ENCODE measurements at regions not wholly inside any gene's neighbourhood (a gene's known extent, or its start where the extent isn't known, plus 50 kb on each side); places are given as distances from the start of the nearest gene placed in this dataset.

- peaks cover 1% of the 10 kb centered on the region for H3K4me1 ChIP-seq (ENCODE audit: control insufficient read depth, insufficient read depth, low read depth, low read length)
- 67% methylated on average over 1 of the region's 2 CpGs for WGBS
- no peak overlapping the region for H3K4ac ChIP-seq (ENCODE audit: low read depth in 1 of 2, low read length in 2 of 2)
These were observed 598.2 kb upstream of the SYT4 start for GRCh38 chr18:43875511-43875910.

GRCh38 chr18:43876286-43876685, 599.0 kb upstream of the SYT4 start:
- H3K4me2 ChIP-seq (ENCODE audit: low read length, poor library complexity, severe bottlenecking) = no peak overlapping the region
- no peak for DNase-seq
- peaks cover 1% of the 10 kb centered on the region for H3K4me1 ChIP-seq (ENCODE audit: control insufficient read depth, insufficient read depth, low read depth, low read length)
- no peak overlapping the region for H2BK15ac ChIP-seq (ENCODE audit: low read depth, poor library complexity, severe bottlenecking)
- peak overlapping the region; percentile 93 for H3K9ac ChIP-seq (ENCODE audit: low read length)
- no peak overlapping the region for H2BK5ac ChIP-seq (ENCODE audit: low read depth, low read length, poor library complexity, severe bottlenecking)
- no peak overlapping the region for H3K23ac ChIP-seq (ENCODE audit: low read length in 2 of 2)
- H3K27me3 ChIP-seq (ENCODE audit: control insufficient read depth in 1 of 2, insufficient read depth in 1 of 2, low read length in 2 of 2) = no peaks in the 10 kb centered on the region
- no peak overlapping the region for H3K4me3 ChIP-seq (ENCODE audit: insufficient read depth in 1 of 2, low read depth in 1 of 2, low read length in 2 of 2)
- WGBS = 74% methylated on average over 2 of the region's 4 CpGs
- peak overlapping the region in 1 of 2 experiments; percentile 77 for H2BK12ac ChIP-seq (ENCODE audit: low read length in 2 of 2)
- H3K79me1 ChIP-seq (replicated peaks; ENCODE audit: low read length, poor library complexity, severe bottlenecking) = no peaks in the 10 kb centered on the region
- peak overlapping the region; percentile 50 to 57 for H3K18ac ChIP-seq (ENCODE audit: low read depth in 1 of 2, low read length in 2 of 2)
- no peak overlapping the region for H3K14ac ChIP-seq (ENCODE audit: low read length in 2 of 2)
- H3K4ac ChIP-seq (ENCODE audit: low read depth in 1 of 2, low read length in 2 of 2) = no peak overlapping the region
- no peak overlapping the region for H2AFZ ChIP-seq (ENCODE audit: low read depth, low read length)
- H2BK120ac ChIP-seq (ENCODE audit: low read depth, low read length) = no peak overlapping the region
- H3K27ac ChIP-seq (ENCODE audit: low read length, poor library complexity, severe bottlenecking) = no peak overlapping the region
- H2AK5ac ChIP-seq (ENCODE audit: low read length, severe bottlenecking) = no peak overlapping the region
- H4K8ac ChIP-seq (ENCODE audit: low read length) = no peak overlapping the region
- no peaks in the 10 kb centered on the region for H3K36me3 ChIP-seq (ENCODE audit: control insufficient read depth in 1 of 2, insufficient read depth in 2 of 2, low read depth in 1 of 2, low read length in 2 of 2)
- H3K9me3 ChIP-seq (ENCODE audit: control insufficient read depth, low read length) = no peaks in the 10 kb centered on the region
- H4K91ac ChIP-seq (ENCODE audit: low read length) = no peak overlapping the region

More at GRCh38 chr18:43875511-43875910, 598.2 kb upstream of the SYT4 start:
- no peaks in the 10 kb centered on the region for H3K79me1 ChIP-seq (replicated peaks; ENCODE audit: low read length, poor library complexity, severe bottlenecking)
- H3K9ac ChIP-seq (ENCODE audit: low read length) = peak overlapping the region; percentile 93
- peak; percentile 58 for DNase-seq
- no peak overlapping the region for H2BK12ac ChIP-seq (ENCODE audit: low read length in 2 of 2)
- H2AK5ac ChIP-seq (ENCODE audit: low read length, severe bottlenecking) = no peak overlapping the region
- H3K4me3 ChIP-seq (ENCODE audit: insufficient read depth in 1 of 2, low read depth in 1 of 2, low read length in 2 of 2) = no peak overlapping the region
- no peak overlapping the region for H3K14ac ChIP-seq (ENCODE audit: low read length in 2 of 2)
- no peaks in the 10 kb centered on the region for H3K27me3 ChIP-seq (ENCODE audit: control insufficient read depth in 1 of 2, insufficient read depth in 1 of 2, low read length in 2 of 2)
- no peaks in the 10 kb centered on the region for H3K36me3 ChIP-seq (ENCODE audit: control insufficient read depth in 1 of 2, insufficient read depth in 2 of 2, low read depth in 1 of 2, low read length in 2 of 2)
- no peak overlapping the region for H2BK120ac ChIP-seq (ENCODE audit: low read depth, low read length)
- no peak overlapping the region for H3K18ac ChIP-seq (ENCODE audit: low read depth in 1 of 2, low read length in 2 of 2)
- H3K23ac ChIP-seq (ENCODE audit: low read length in 2 of 2) = no peak overlapping the region
- H4K8ac ChIP-seq (ENCODE audit: low read length) = no peak overlapping the region
- no peak overlapping the region for H3K27ac ChIP-seq (ENCODE audit: low read length, poor library complexity, severe bottlenecking)
- H4K91ac ChIP-seq (ENCODE audit: low read length) = no peak overlapping the region
- H2BK5ac ChIP-seq (ENCODE audit: low read depth, low read length, poor library complexity, severe bottlenecking) = no peak overlapping the region
- no peaks in the 10 kb centered on the region for H3K9me3 ChIP-seq (ENCODE audit: control insufficient read depth, low read length)
- no peak overlapping the region for H2AFZ ChIP-seq (ENCODE audit: low read depth, low read length)
- no peak overlapping the region for H3K4me2 ChIP-seq (ENCODE audit: low read length, poor library complexity, severe bottlenecking)
- no peak overlapping the region for H2BK15ac ChIP-seq (ENCODE audit: low read depth, poor library complexity, severe bottlenecking)

- no peaks in the 10 kb centered on the region for H3K36me3 ChIP-seq (ENCODE audit: control insufficient read depth in 1 of 2, insufficient read depth in 2 of 2, low read depth in 1 of 2, low read length in 2 of 2)
- H2BK5ac ChIP-seq (ENCODE audit: low read depth, low read length, poor library complexity, severe bottlenecking) = no peak overlapping the region
- H3K27ac ChIP-seq (ENCODE audit: low read length, poor library complexity, severe bottlenecking) = no peak overlapping the region
- H3K79me1 ChIP-seq (replicated peaks; ENCODE audit: low read length, poor library complexity, severe bottlenecking) = no peaks in the 10 kb centered on the region
- no peak overlapping the region for H3K23ac ChIP-seq (ENCODE audit: low read length in 2 of 2)
- no peak overlapping the region for H4K91ac ChIP-seq (ENCODE audit: low read length)
- no peak overlapping the region for H2AK5ac ChIP-seq (ENCODE audit: low read length, severe bottlenecking)
- no peak overlapping the region for H2AFZ ChIP-seq (ENCODE audit: low read depth, low read length)
- H4K8ac ChIP-seq (ENCODE audit: low read length) = peak overlapping the region; percentile 76
- H3K9ac ChIP-seq (ENCODE audit: low read length) = peak overlapping the region; percentile 93
- WGBS = 78% methylated on average over 4 of the region's 4 CpGs
- H3K18ac ChIP-seq (ENCODE audit: low read depth in 1 of 2, low read length in 2 of 2) = peak overlapping the region in 1 of 2 experiments; percentile 75
- H3K4me1 ChIP-seq (ENCODE audit: control insufficient read depth, insufficient read depth, low read depth, low read length) = peaks cover 1% of the 10 kb centered on the region
- H3K4me3 ChIP-seq (ENCODE audit: insufficient read depth in 1 of 2, low read depth in 1 of 2, low read length in 2 of 2) = no peak overlapping the region
- no peak overlapping the region for H3K4me2 ChIP-seq (ENCODE audit: low read length, poor library complexity, severe bottlenecking)
- H3K27me3 ChIP-seq (ENCODE audit: control insufficient read depth in 1 of 2, insufficient read depth in 1 of 2, low read length in 2 of 2) = no peaks in the 10 kb centered on the region
- H2BK12ac ChIP-seq (ENCODE audit: low read length in 2 of 2) = no peak overlapping the region
- H3K14ac ChIP-seq (ENCODE audit: low read length in 2 of 2) = no peak overlapping the region
- no peak overlapping the region for H3K4ac ChIP-seq (ENCODE audit: low read depth in 1 of 2, low read length in 2 of 2)
- no peak overlapping the region for H2BK120ac ChIP-seq (ENCODE audit: low read depth, low read length)
- no peak for DNase-seq
- no peak overlapping the region for H2BK15ac ChIP-seq (ENCODE audit: low read depth, poor library complexity, severe bottlenecking)
- H3K9me3 ChIP-seq (ENCODE audit: control insufficient read depth, low read length) = no peaks in the 10 kb centered on the region
These were observed 599.5 kb upstream of the SYT4 start for GRCh38 chr18:43876748-43877147.

- no peak overlapping the region for H4K91ac ChIP-seq (ENCODE audit: low read length)
- no peak overlapping the region for H3K23ac ChIP-seq (ENCODE audit: low read length in 2 of 2)
- no peaks in the 10 kb centered on the region for H3K9me3 ChIP-seq (ENCODE audit: control insufficient read depth, low read length)
- no peak overlapping the region for H2BK12ac ChIP-seq (ENCODE audit: low read length in 2 of 2)
- no peaks in the 10 kb centered on the region for H3K79me1 ChIP-seq (replicated peaks; ENCODE audit: low read length, poor library complexity, severe bottlenecking)
- H2AFZ ChIP-seq (ENCODE audit: low read depth, low read length) = no peak overlapping the region
- H3K27me3 ChIP-seq (ENCODE audit: control insufficient read depth in 1 of 2, insufficient read depth in 1 of 2, low read length in 2 of 2) = no peaks in the 10 kb centered on the region
- no peak overlapping the region for H2BK5ac ChIP-seq (ENCODE audit: low read depth, low read length, poor library complexity, severe bottlenecking)
- H3K14ac ChIP-seq (ENCODE audit: low read length in 2 of 2) = no peak overlapping the region
- no peak overlapping the region for H3K27ac ChIP-seq (ENCODE audit: low read length, poor library complexity, severe bottlenecking)
- WGBS = 99% methylated on average over 2 of the region's 3 CpGs
- H2AK5ac ChIP-seq (ENCODE audit: low read length, severe bottlenecking) = no peak overlapping the region
- H3K4me1 ChIP-seq (ENCODE audit: control insufficient read depth, insufficient read depth, low read depth, low read length) = peaks cover 3% of the 10 kb centered on the region
- no peak overlapping the region for H3K9ac ChIP-seq (ENCODE audit: low read length)
- H3K4me3 ChIP-seq (ENCODE audit: insufficient read depth in 1 of 2, low read depth in 1 of 2, low read length in 2 of 2) = no peak overlapping the region
- H2BK15ac ChIP-seq (ENCODE audit: low read depth, poor library complexity, severe bottlenecking) = no peak overlapping the region
- H2BK120ac ChIP-seq (ENCODE audit: low read depth, low read length) = no peak overlapping the region
- DNase-seq = no peak
- H4K8ac ChIP-seq (ENCODE audit: low read length) = no peak overlapping the region
- H3K18ac ChIP-seq (ENCODE audit: low read depth in 1 of 2, low read length in 2 of 2) = no peak overlapping the region
- H3K4ac ChIP-seq (ENCODE audit: low read depth in 1 of 2, low read length in 2 of 2) = no peak overlapping the region
- H3K4me2 ChIP-seq (ENCODE audit: low read length, poor library complexity, severe bottlenecking) = no peak overlapping the region
- no peaks in the 10 kb centered on the region for H3K36me3 ChIP-seq (ENCODE audit: control insufficient read depth in 1 of 2, insufficient read depth in 2 of 2, low read depth in 1 of 2, low read length in 2 of 2)
These were observed 600.5 kb upstream of the SYT4 start for GRCh38 chr18:43877616-43878321.
